H1 (cell line): ENCODE measurements at regions not wholly inside any gene's neighbourhood (a gene's known extent, or its start where the extent isn't known, plus 50 kb on each side); places are given as distances from the start of the nearest gene placed in this dataset.

Experiments
- CTCF ChIA-PET: fragments of 300-600 bp; sonication (Branson Sonifier 250); formaldehyde crosslinking; loops from one replicate; lab custom pipeline; 2021; ENCODE audit not compliant: partially characterized antibody; lab: Charles Lee
- POLR2A ChIA-PET: fragments of 300-600 bp; sonication (Branson Sonifier 250); formaldehyde crosslinking; loops from one replicate; lab custom pipeline; 2021; ENCODE audit warnings: inconsistent platforms; ENCODE audit not compliant: partially characterized antibody; lab: Charles Lee
- DNase-seq, 2 experiments: peaks; one replicate each; pipeline versions ENCODE4 v3.0.0 to v3.0.0-alpha.2; 2010 to 2022; ENCODE audit warnings: low spot score in 2 of 2, low read depth in 1 of 2, mixed read lengths in 1 of 2
- FAIRE-seq: peaks from 2 replicates; lab custom pipeline; 2011; peaks lifted over from hg19 to GRCh38; lab: Jason Lieb, UNC
- H2AFZ ChIP-seq: 2 replicates; pipeline ENCODE4 v1.8.1; 2012; ENCODE audit warnings: low read length, inconsistent platforms
- H2AK5ac ChIP-seq: 2 replicates; pipeline ENCODE4 v1.6.1; 2013; ENCODE audit warnings: low read depth, low read length
- H2BK120ac ChIP-seq: replicated peaks from 2 replicates; pipeline ENCODE3; 2013; ENCODE audit warnings: low read depth, low read length, inconsistent platforms
- H2BK12ac ChIP-seq: 2 replicates; pipeline ENCODE4 v1.6.1; 2013; ENCODE audit warnings: low read depth, low read length
- H2BK15ac ChIP-seq: 2 replicates; pipeline ENCODE4 v1.6.1; 2013; ENCODE audit warnings: low read length
- H2BK20ac ChIP-seq: 2 replicates; pipeline ENCODE4 v1.6.1; 2013; ENCODE audit warnings: low read length
- H2BK5ac ChIP-seq: 2 replicates; pipeline ENCODE4 v1.6.1; 2013; ENCODE audit warnings: low read depth, low read length
- H3K14ac ChIP-seq: 2 replicates; pipeline ENCODE4 v1.6.1; 2013; ENCODE audit warnings: inconsistent platforms; ENCODE audit not compliant: insufficient read length
- H3K18ac ChIP-seq: 2 replicates; pipeline ENCODE4 v1.6.1; 2013; ENCODE audit warnings: low read length; ENCODE audit errors: extremely low read depth
- H3K23ac ChIP-seq: 2 replicates; pipeline ENCODE4 v1.6.1; 2013; ENCODE audit warnings: inconsistent platforms; ENCODE audit not compliant: insufficient read length
- H3K23me2 ChIP-seq: 2 replicates; pipeline ENCODE4 v1.6.1; 2013; ENCODE audit warnings: low read depth, low read length
- H3K27ac ChIP-seq: 2 replicates; pipeline ENCODE4 v1.6.1; 2011; ENCODE audit warnings: low read depth, low read length, inconsistent platforms
- H3K27me3 ChIP-seq, 4 experiments: replicated peaks in 1 of 4; 1 replicate in 1 of 4; 2 replicates in 3 of 4; pipeline versions ENCODE4 v1.6.1 to v1.8.1; 2011 to 2013; ENCODE audit warnings: low read length in 3 of 4, mild to moderate bottlenecking in 3 of 4, inconsistent platforms in 2 of 4, mixed read lengths in 2 of 4, moderate library complexity in 1 of 4; ENCODE audit not compliant: control insufficient read depth in 3 of 4, insufficient read depth in 3 of 4; ENCODE audit errors: extremely low read depth in 1 of 4
- H3K36me3 ChIP-seq, 4 experiments: 2 replicates each; pipeline versions ENCODE4 v1.6.1 to v1.8.1; 2011 to 2013; ENCODE audit warnings: mild to moderate bottlenecking in 4 of 4, low read length in 3 of 4, moderate library complexity in 2 of 4, control low read depth in 1 of 4, inconsistent platforms in 1 of 4; ENCODE audit not compliant: insufficient read depth in 4 of 4, control insufficient read depth in 2 of 4
- H3K4ac ChIP-seq: replicated peaks from 2 replicates; pipeline ENCODE3; 2013; ENCODE audit warnings: low read length, low read depth, mixed read lengths, inconsistent platforms; ENCODE audit not compliant: insufficient read length
- H3K4me1 ChIP-seq, 4 experiments: replicated peaks in 1 of 4; 1 replicate in 1 of 4; 2 replicates in 3 of 4; pipeline versions ENCODE4 v1.6.1 to v1.8.1; 2011 to 2013; ENCODE audit warnings: low read length in 3 of 4, inconsistent platforms in 2 of 4, mixed read lengths in 1 of 4; ENCODE audit not compliant: insufficient read depth in 4 of 4, control insufficient read depth in 3 of 4
- H3K4me2 ChIP-seq, 2 experiments: 2 replicates each; pipeline versions ENCODE4 v1.6.1 to v1.8.1; 2011 to 2013; ENCODE audit warnings: low read depth in 2 of 2, low read length in 2 of 2, control low read depth in 1 of 2, inconsistent platforms in 1 of 2, mild to moderate bottlenecking in 1 of 2; ENCODE audit not compliant: insufficient read depth in 1 of 2
- H3K4me3 ChIP-seq, 4 experiments: fragments of 200-600, 300-600 bp in 1 of 4; sonication (generic), shearing (Covaris generic), sonication (Bioruptor Twin) in 1 of 4; 2 replicates each; pipeline versions ENCODE4 v1.5.1 to v1.8.1; 2011 to 2016; ENCODE audit warnings: low read length in 4 of 4, low read depth in 3 of 4, control low read depth in 2 of 4, inconsistent platforms in 2 of 4, mild to moderate bottlenecking in 2 of 4, mixed read lengths in 1 of 4, moderate library complexity in 1 of 4; ENCODE audit not compliant: insufficient read depth in 2 of 4; ENCODE audit errors: extremely low read depth in 1 of 4
- H3K56ac ChIP-seq: replicated peaks from 2 replicates; pipeline ENCODE3; 2013; ENCODE audit warnings: low read depth, mild to moderate bottlenecking, mixed read lengths, low read length, inconsistent platforms; ENCODE audit not compliant: insufficient read length
- H3K79me1 ChIP-seq: 2 replicates; pipeline ENCODE4 v1.6.1; 2013; ENCODE audit warnings: low read depth, low read length, control low read depth
- H3K79me2 ChIP-seq, 2 experiments: 2 replicates each; pipeline versions ENCODE4 v1.6.1 to v1.8.1; 2012 to 2013; ENCODE audit warnings: low read length in 2 of 2, mild to moderate bottlenecking in 2 of 2, inconsistent platforms in 1 of 2; ENCODE audit not compliant: insufficient read depth in 2 of 2, control insufficient read depth in 1 of 2
- H3K9ac ChIP-seq, 4 experiments: replicated peaks in 1 of 4; 1 replicate in 1 of 4; 2 replicates in 3 of 4; pipeline versions ENCODE4 v1.6.1 to v1.8.1; 2011 to 2013; ENCODE audit warnings: low read depth in 3 of 4, low read length in 3 of 4, control low read depth in 2 of 4, mild to moderate bottlenecking in 2 of 4, moderate library complexity in 2 of 4, inconsistent platforms in 1 of 4; ENCODE audit errors: extremely low read depth in 1 of 4
- H3K9me3 ChIP-seq, 2 experiments: 2 replicates each; pipeline versions ENCODE4 v1.6.1 to v1.8.1; 2012 to 2013; ENCODE audit warnings: mild to moderate bottlenecking in 2 of 2, moderate library complexity in 2 of 2, control low read depth in 1 of 2, inconsistent platforms in 1 of 2, low read depth in 1 of 2, low read length in 1 of 2, mixed read lengths in 1 of 2; ENCODE audit not compliant: insufficient read depth in 2 of 2
- H4K20me1 ChIP-seq, 2 experiments: replicated peaks in 1 of 2; 2 replicates each; pipeline versions ENCODE3 to v1.8.1; 2011 to 2013; ENCODE audit warnings: inconsistent platforms in 2 of 2, low read length in 2 of 2, mild to moderate bottlenecking in 1 of 2; ENCODE audit not compliant: insufficient read depth in 2 of 2, control insufficient read depth in 1 of 2
- H4K5ac ChIP-seq: 2 replicates; pipeline ENCODE4 v1.6.1; 2013; ENCODE audit warnings: low read length, low read depth, mixed read lengths, inconsistent platforms; ENCODE audit not compliant: insufficient read length
- H4K8ac ChIP-seq: 2 replicates; pipeline ENCODE4 v1.8.0; 2013; ENCODE audit warnings: mild to moderate bottlenecking, moderate library complexity, low read length, inconsistent platforms; ENCODE audit not compliant: insufficient read depth; ENCODE audit errors: extremely low read depth
- H4K91ac ChIP-seq: replicated peaks from 2 replicates; pipeline ENCODE3; 2013; ENCODE audit warnings: low read length, mixed read lengths, inconsistent platforms; ENCODE audit not compliant: insufficient read length
- CBX5 ChIP-seq: fragments of 300-800, 300-1000 bp; sonication (generic); IDR thresholded peaks from 2 replicates; pipeline ENCODE4 v1.7.1; 2016; ENCODE audit warnings: antibody characterized with exemption, low read length, low read depth
- CTBP2 ChIP-seq: IDR thresholded peaks from 2 replicates; pipeline ENCODE4 v1.7.0; 2011; ENCODE audit warnings: borderline replicate concordance, mild to moderate bottlenecking, moderate library complexity, mixed read lengths, low read length; ENCODE audit not compliant: insufficient read depth, insufficient read length
- FOSL1 ChIP-seq: IDR thresholded peaks from 2 replicates; pipeline ENCODE4 v1.6.1; 2011; ENCODE audit warnings: mild to moderate bottlenecking, low read depth, low read length, moderate library complexity; ENCODE audit not compliant: insufficient read depth
- GABPA ChIP-seq: IDR thresholded peaks from 2 replicates; pipeline ENCODE4 v1.6.1; 2011; ENCODE audit warnings: mild to moderate bottlenecking, low read length, moderate library complexity, borderline replicate concordance; ENCODE audit not compliant: insufficient read depth
- JUND ChIP-seq: IDR thresholded peaks from 2 replicates; pipeline ENCODE4 v1.6.1; 2011; ENCODE audit warnings: mild to moderate bottlenecking, improper control_type of control experiment, low read length
- KDM5A ChIP-seq: fragments of 200-600 bp; IDR thresholded peaks from 2 replicates; pipeline ENCODE4 v1.7.1; 2012; ENCODE audit warnings: mild to moderate bottlenecking, low read length, inconsistent platforms, mixed read lengths
- PHF8 ChIP-seq: fragments of 200-600 bp; sonication (generic); conservative IDR thresholded peaks from 2 replicates; pipeline ENCODE4 v1.7.1; 2012; ENCODE audit warnings: low read depth, mild to moderate bottlenecking, inconsistent platforms, low read length, moderate library complexity
- SIX5 ChIP-seq: IDR thresholded peaks from 2 replicates; pipeline ENCODE4 v1.6.1; 2011; ENCODE audit warnings: mild to moderate bottlenecking, low read depth, low read length
- TAF1 ChIP-seq: IDR thresholded peaks from 2 replicates; pipeline ENCODE4 v1.6.1; 2011; ENCODE audit warnings: mild to moderate bottlenecking, low read depth, low read length
- USF2 ChIP-seq: IDR thresholded peaks from 2 replicates; pipeline ENCODE4 v1.6.1; 2011; ENCODE audit warnings: low read length, improper control_type of control experiment
- WGBS, 2 experiments: shearing (Covaris generic) in 1 of 2; methylation state at CpG; one replicate each; pipeline versions ENCODE4 v1.1.6 to v1.1.7; 2013 to 2015; ENCODE audit warnings: low lambda C conversion rate in 2 of 2, mixed read lengths in 2 of 2, inconsistent platforms in 1 of 2, low coverage in 1 of 2, missing lambda C conversion rate in 1 of 2; ENCODE audit not compliant: insufficient replicate concordance in 2 of 2, insufficient coverage in 1 of 2, insufficient read length in 1 of 2; ENCODE audit errors: extremely low coverage in 1 of 2, missing lambda C conversion rate in 1 of 2; 5-methylcytosine and 5-hydroxymethylcytosine counted together
- TF ChIP-seq, protein P1 (sequence below), 3 experiments: IDR thresholded peaks; 1 replicate in 2 of 3; 2 replicates in 1 of 3; pipeline versions ENCODE4 v1.5.1 to v1.6.1; 2011; ENCODE audit warnings: low read length in 3 of 3, mild to moderate bottlenecking in 3 of 3, inconsistent platforms in 2 of 3, low read depth in 1 of 3, moderate library complexity in 1 of 3; ENCODE audit not compliant: insufficient read depth in 1 of 3; ENCODE audit errors: control extremely low read depth in 1 of 3

GRCh38 chr11:23179609-23180008 lies 319.3 kb upstream of the CCDC179 start:
- Histone ChIP-seq H3K79me2 (no peaks in the 10 kb centered on the region), H3K4me2 (no peak overlapping the region), H4K8ac (no peak overlapping the region), H3K27me3 (no peaks in the 10 kb centered on the region), H3K23me2 (no peaks in the 10 kb centered on the region), H3K4me1 (no peaks in the 10 kb centered on the region; a peak in 1 of 7 replicates), H2BK12ac (no peak overlapping the region), H2BK5ac (no peak overlapping the region), H3K4me3 (no peak overlapping the region), H3K36me3 (no peaks in the 10 kb centered on the region), H4K91ac (no peak overlapping the region), H3K23ac (no peak overlapping the region), H3K9me3 (no peaks in the 10 kb centered on the region), H2AFZ (no peak overlapping the region), H3K18ac (no peak overlapping the region), H3K56ac (no peak overlapping the region), H2BK15ac (no peak overlapping the region), H2BK20ac (no peak overlapping the region), H3K4ac (no peak overlapping the region), H4K5ac (no peak overlapping the region), H3K27ac (no peak overlapping the region), H3K14ac (no peak overlapping the region), H4K20me1 (no peaks in the 10 kb centered on the region), H2AK5ac (no peak overlapping the region), H3K9ac (no peak overlapping the region), H3K79me1 (no peaks in the 10 kb centered on the region), H2BK120ac (no peak overlapping the region)
- ChIA-PET POLR2A (no interaction called here), CTCF (no interaction called here)
- FAIRE-seq (no peak), DNase-seq (no peak)
- 90% methylated on average over 1 of the region's 1 CpG; no CpG with 5 or more reads in 1 of the 2 experiments for WGBS, 2 experiments
- TF ChIP-seq SIX5 (no peak), CTBP2 (no peak), USF2 (no peak), TAF1 (no peak), PHF8 (no peak), GABPA (no peak), FOSL1 (no peak), CBX5 (no peak), KDM5A (no peak), JUND (no peak)
- TF ChIP-seq, protein P1, sequence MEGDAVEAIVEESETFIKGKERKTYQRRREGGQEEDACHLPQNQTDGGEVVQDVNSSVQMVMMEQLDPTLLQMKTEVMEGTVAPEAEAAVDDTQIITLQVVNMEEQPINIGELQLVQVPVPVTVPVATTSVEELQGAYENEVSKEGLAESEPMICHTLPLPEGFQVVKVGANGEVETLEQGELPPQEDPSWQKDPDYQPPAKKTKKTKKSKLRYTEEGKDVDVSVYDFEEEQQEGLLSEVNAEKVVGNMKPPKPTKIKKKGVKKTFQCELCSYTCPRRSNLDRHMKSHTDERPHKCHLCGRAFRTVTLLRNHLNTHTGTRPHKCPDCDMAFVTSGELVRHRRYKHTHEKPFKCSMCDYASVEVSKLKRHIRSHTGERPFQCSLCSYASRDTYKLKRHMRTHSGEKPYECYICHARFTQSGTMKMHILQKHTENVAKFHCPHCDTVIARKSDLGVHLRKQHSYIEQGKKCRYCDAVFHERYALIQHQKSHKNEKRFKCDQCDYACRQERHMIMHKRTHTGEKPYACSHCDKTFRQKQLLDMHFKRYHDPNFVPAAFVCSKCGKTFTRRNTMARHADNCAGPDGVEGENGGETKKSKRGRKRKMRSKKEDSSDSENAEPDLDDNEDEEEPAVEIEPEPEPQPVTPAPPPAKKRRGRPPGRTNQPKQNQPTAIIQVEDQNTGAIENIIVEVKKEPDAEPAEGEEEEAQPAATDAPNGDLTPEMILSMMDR (IDR thresholded peaks at IDR 0.05; ENCODE audit: control extremely low read depth in 1 of 3, insufficient read depth in 1 of 3, low read depth in 1 of 3, low read length in 3 of 3) = no peak
